Psoas muscle (tissue), 7 donors: ENCODE measurements at regions not wholly inside any gene's neighbourhood (a gene's known extent, or its start where the extent isn't known, plus 50 kb on each side); places are given as distances from the start of the nearest gene placed in this dataset.

Experiments
- ATAC-seq, 4 donors: fragments of 200-7000 bp; cut with Tn5 transposase; one replicate each; pipeline ENCODE4 v1.9.1; 2020; ENCODE audit warnings: moderate library complexity in 3 of 4, mild to moderate bottlenecking in 2 of 4
- DNase-seq, 2 donors: peaks; one replicate each; pipeline ENCODE4 v3.0.0-alpha.2; 2020
- H3K27ac ChIP-seq: fragments of 200-600 bp; one replicate; pipeline ENCODE4 v1.8.0; 2022
- H3K27me3 ChIP-seq, 3 donors: fragments of 200-600 bp in 1 of 3; one replicate each; pipeline versions ENCODE4 v1.6.1 to v1.8.0; 2013 to 2022; ENCODE audit warnings: low read length in 2 of 3, mild to moderate bottlenecking in 2 of 3, moderate library complexity in 1 of 3; ENCODE audit not compliant: insufficient read depth in 3 of 3
- H3K36me3 ChIP-seq, 2 donors: fragments of 200-600 bp in 1 of 2; one replicate each; pipeline versions ENCODE4 v1.6.1 to v1.8.0; 2013 to 2022; ENCODE audit warnings: low read depth in 1 of 2, mild to moderate bottlenecking in 1 of 2, moderate library complexity in 1 of 2; ENCODE audit not compliant: insufficient read depth in 1 of 2
- H3K4me1 ChIP-seq: fragments of 200-600 bp; one replicate; pipeline ENCODE4 v1.8.0; 2022
- H3K4me3 ChIP-seq: fragments of 200-600 bp; one replicate; pipeline ENCODE4 v1.8.0; 2022; ENCODE audit warnings: mild to moderate bottlenecking
- H3K9me3 ChIP-seq: fragments of 200-600 bp; one replicate; pipeline ENCODE4 v1.8.0; 2022
- CTCF ChIP-seq: fragments of 200-600 bp; IDR thresholded peaks from one replicate; pipeline ENCODE4 v1.8.0; 2022; ENCODE audit warnings: antibody characterized with exemption
- WGBS, 3 donors: extraction: QIAGEN DNeasy Blood & Tissue Kit; methylation state at CpG; one replicate each; pipeline versions ENCODE4 v1.1.6 to v1.1.7; 2013; 5-methylcytosine and 5-hydroxymethylcytosine counted together
- intact Hi-C, 2 donors: fragments of 100-400 bp; cut with DNase I; formaldehyde crosslinking; loops; one replicate each; pipeline versions ENCODE4 v1.11.0 to v1.14.2; 2022
- donor health status: healthy with polysubstance abuse.
- donor health status: DM: no; HTN: no; CAD: no; lungs with moderate emphysema.
- donor health status: Bipolar disorder and iron deficiency.
- donor health status: healthy.
- donor health status: DM: yes; HTN: yes; CAD: no.
- donor health status: DM: no; HTN: no; CAD: no.
- donor health status: DM: yes; HTN: yes; CAD: no.

- Histone ChIP-seq H3K27me3 (no peaks in the 10 kb centered on the region), H3K36me3 (no peaks in the 10 kb centered on the region), H3K4me1 (no peaks in the 10 kb centered on the region), H3K27ac (no peak overlapping the region), H3K9me3 (no peaks in the 10 kb centered on the region), H3K4me3 (no peak overlapping the region)
- no peak for ATAC-seq
- intact Hi-C loops, result no loop called here
- no peak for DNase-seq
- TF ChIP-seq CTCF, result no peak
- WGBS, 3 donors, result 90 to 93% (median 91%) methylated on average over 1 of the region's 1 CpG
Measured at GRCh38 chr4:20443015-20443805, 191.5 kb downstream of the SLIT2 start.

DNA sequence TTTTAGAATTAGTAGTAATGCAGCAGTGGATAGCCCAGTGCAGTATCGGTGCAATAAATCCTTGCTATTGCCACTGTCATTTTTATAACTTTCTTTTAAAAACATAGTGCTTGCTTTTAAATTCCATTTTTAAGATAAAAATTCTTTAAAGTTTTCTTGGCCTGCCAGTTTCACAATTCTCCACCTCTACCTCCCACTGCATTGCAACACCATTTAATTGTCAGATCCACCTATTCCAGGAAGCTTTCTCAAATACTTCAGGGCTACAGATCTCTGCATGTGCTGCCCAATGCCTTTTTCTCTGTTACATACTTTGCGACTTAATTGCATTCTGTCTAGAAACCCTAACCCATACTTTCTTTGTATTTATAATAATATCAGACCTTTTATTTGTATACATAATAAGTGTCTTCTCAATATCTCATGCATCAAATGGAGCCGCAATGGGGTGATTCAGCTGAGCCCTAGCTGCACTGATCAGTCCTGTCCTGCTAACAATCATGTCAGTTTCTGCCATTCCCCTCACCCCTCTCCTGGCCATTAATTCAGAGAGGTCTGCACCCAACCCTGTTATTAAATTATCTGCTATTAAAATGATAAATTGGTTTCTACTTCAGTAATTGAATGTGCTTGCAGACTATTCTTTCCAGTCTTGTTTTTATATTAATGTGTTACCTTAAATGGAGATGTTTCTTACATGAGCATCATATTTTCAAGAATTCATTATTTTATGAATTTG, 193.1 kb downstream of the SLIT2 start:
- Histone ChIP-seq H3K4me3 (no peak overlapping the region), H3K27me3 (no peaks in the 10 kb centered on the region), H3K4me1 (no peaks in the 10 kb centered on the region), H3K9me3 (no peaks in the 10 kb centered on the region), H3K36me3 (no peaks in the 10 kb centered on the region), H3K27ac (no peak overlapping the region)
- no peak for TF ChIP-seq CTCF
- intact Hi-C loops, result no loop called here
- WGBS, 3 donors, result 93 to 97% (median 95%) methylated on average over 3 of the region's 3 CpGs
- DNase-seq (no peak), ATAC-seq (no peak)

DNA sequence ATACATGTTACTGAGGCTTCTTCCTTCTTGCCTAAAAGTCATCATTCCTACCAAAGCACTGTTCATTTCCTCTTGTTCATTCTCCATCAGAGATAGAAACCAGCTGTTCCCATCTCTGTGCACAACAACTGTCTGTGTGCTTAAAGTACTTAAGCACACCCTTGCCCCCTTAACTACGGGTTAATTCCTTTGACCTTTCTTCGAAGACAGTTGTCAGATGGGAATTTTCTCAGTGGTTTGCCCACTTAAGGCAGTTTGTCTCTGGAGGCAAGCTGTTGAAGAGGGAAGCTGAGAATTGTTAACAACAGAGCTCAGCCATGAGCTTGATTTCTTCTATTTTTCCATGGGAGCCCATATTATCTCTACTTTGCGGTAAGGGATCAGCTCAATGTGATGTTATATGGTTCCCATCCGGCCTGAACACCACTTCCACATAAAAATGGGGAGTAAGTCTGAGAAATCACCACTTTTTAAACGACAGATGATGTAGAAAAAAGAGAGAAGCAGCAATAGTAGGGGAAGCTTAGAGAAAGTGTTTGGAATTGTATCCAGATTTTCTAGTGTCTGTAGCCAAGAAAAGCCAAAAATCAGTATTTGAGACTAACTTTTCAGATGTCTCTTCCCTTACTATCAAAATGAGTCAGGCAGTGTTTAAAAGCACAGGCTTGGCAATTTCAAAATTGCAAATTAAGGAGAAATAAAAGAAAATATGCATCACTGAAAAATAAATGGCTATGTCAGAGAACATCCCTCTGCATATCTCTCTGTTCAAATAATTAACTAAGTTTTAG, 194.4 kb downstream of the SLIT2 start:
- TF ChIP-seq CTCF, result no peak
- no peaks in the 10 kb centered on the region for H3K9me3 ChIP-seq
- intact Hi-C loops, result no loop called here
- ATAC-seq (no peak), DNase-seq (no peak)
- H3K4me3 ChIP-seq, result no peak overlapping the region
- H3K36me3 ChIP-seq, result no peaks in the 10 kb centered on the region
- no peaks in the 10 kb centered on the region for H3K4me1 ChIP-seq
- H3K27ac ChIP-seq, result no peak overlapping the region
- no peaks in the 10 kb centered on the region for H3K27me3 ChIP-seq
- WGBS, 3 donors, result 14 to 21% (median 17%) methylated on average over 5 of the region's 5 CpGs

GRCh38 chr4:20447103-20447502, 195.4 kb downstream of the SLIT2 start:
- no peak for ATAC-seq
- no peak for DNase-seq
- 58 to 63% (median 62%) methylated on average over 2 of the region's 2 CpGs for WGBS, 3 donors
- Histone ChIP-seq H3K4me1 (no peaks in the 10 kb centered on the region), H3K9me3 (no peaks in the 10 kb centered on the region), H3K36me3 (no peaks in the 10 kb centered on the region), H3K4me3 (no peak overlapping the region), H3K27me3 (no peaks in the 10 kb centered on the region), H3K27ac (no peak overlapping the region)
- TF ChIP-seq CTCF, result no peak
- intact Hi-C loops, result no loop called here
